GM12872 (cell line): ENCODE measurements at regions not wholly inside any gene's neighbourhood (a gene's known extent, or its start where the extent isn't known, plus 50 kb on each side); places are given as distances from the start of the nearest gene placed in this dataset.

Source experiments
- TF ChIP-seq, protein P1 (sequence below): IDR thresholded peaks from 3 replicates; pipeline ENCODE4 v1.5.1; 2011; ENCODE audit warnings: low read depth, mild to moderate bottlenecking, low read length, moderate library complexity; ENCODE audit not compliant: insufficient read depth

DNA sequence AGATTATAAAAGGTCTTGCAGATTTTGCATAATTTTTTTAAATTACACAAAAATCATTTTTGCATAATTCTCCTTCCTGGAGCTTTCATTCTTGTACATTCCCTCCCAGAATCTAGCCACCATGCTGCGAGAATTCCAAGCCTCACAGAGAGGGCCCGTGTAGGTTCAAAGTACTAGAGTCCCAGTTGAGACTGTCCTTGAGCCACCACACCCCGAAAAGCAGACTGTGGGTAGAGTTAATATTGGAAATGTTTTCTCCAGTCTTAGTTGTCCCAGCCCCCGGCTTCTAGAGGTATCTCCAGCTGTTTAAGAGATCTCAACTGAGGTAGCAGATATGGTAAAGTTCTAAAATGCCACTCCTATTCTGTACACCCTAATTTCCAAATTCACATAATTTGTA, 407.3 kb upstream of the ANO3 start:
- TF ChIP-seq, protein P1, sequence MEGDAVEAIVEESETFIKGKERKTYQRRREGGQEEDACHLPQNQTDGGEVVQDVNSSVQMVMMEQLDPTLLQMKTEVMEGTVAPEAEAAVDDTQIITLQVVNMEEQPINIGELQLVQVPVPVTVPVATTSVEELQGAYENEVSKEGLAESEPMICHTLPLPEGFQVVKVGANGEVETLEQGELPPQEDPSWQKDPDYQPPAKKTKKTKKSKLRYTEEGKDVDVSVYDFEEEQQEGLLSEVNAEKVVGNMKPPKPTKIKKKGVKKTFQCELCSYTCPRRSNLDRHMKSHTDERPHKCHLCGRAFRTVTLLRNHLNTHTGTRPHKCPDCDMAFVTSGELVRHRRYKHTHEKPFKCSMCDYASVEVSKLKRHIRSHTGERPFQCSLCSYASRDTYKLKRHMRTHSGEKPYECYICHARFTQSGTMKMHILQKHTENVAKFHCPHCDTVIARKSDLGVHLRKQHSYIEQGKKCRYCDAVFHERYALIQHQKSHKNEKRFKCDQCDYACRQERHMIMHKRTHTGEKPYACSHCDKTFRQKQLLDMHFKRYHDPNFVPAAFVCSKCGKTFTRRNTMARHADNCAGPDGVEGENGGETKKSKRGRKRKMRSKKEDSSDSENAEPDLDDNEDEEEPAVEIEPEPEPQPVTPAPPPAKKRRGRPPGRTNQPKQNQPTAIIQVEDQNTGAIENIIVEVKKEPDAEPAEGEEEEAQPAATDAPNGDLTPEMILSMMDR, result no peak

DNA sequence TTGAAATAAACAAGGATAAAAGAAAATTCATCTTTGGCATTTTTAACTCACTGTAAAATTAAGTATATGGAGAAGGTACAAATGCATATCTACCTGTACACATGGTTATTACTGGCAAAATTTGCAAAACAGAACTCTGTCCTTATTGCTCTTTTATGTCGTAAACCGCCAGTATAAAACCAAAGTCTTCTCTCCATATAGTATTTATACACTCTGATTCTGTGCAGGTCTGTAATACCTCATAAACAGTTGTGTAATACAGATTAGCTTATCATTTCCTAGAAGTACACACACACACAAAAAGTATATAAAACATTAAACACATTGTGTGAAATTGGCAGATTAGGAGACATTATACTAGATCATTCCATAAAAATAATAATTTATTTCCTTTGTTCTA, 406.6 kb upstream of the ANO3 start:
- TF ChIP-seq, protein P1, result no peak

DNA sequence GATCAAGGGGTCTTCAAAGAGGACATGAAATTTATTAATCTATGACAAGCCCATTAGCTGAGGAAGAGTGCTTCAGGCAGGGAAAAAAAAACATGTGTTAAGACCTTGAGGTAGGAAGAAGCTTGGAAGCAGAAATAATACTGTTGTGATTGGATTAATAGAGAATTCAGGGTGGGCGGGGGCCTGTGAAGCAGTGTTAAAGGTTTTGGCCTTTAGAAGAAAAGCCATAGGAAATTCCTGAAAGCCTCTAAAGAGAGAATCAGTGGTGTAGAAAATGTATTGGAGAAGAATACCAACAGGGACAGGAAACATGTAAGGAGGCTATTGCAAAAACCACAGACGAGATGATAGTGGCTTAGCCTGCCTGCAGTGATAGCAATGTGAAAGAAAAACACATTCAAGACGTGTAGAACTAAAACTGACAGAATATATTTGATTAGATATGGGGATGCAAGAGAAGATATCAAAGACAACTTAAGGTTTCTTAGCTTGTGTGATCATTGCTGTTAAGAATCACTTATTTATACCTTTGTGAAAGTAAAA, 404.4 kb upstream of the ANO3 start:
- TF ChIP-seq, protein P1, result no peak

DNA sequence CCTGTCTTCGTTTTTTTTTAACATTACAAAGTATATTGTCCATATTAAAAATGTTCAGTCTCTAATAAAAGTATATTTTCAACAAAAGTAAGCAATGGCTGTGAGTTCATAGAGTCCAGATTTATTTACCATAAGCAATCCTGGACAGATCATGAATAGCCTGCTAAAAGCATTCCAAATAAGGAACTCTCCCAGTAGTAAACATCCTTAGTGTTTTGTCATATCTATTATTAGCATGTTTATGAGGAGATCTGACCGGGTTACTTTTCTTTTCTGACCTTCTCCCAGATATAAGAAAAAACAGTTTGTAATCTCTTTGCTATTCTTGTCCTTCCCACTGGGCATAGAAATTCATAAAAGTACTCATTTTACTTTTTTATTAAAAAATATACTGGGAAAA, 403.9 kb upstream of the ANO3 start:
- TF ChIP-seq, protein P1, result no peak

DNA sequence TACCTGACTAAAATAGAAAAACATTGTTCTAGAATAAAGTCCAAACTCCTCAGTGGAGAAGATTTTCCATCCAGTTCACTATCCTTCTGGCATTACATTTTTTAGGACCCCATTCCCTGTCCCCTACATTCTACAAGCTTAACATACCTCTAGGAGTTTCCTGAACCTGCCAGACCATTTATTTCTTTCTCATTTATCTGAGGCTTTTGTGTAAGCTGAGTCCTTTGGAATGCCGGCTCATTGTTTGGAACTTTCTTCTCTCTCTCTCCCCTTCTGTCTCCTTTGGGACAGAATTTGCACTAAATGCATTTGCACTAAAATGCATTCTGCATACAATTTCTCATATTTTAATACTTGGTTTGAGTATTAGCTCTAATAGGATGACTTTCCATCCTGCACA, 393.0 kb upstream of the ANO3 start:
- TF ChIP-seq, protein P1, result no peak

DNA sequence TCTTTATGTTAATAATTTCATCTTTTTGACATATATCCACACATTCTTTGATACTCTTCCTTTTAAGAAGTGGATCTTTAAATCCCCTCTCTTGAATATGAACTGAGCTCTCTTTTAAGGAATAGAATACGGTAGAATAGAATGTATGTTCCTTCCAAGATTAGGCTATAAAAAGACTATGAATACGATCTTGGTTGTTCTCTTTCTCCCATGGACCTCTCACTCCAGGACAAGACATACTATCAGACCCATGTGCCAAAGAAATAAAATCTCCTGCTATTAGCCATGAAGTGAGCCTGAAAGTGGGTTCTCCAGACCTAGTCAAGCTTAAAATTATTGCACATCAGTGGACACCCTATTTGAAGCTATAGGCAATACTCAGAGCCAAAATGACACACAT, 392.2 kb upstream of the ANO3 start:
- TF ChIP-seq, protein P1, result no peak

DNA sequence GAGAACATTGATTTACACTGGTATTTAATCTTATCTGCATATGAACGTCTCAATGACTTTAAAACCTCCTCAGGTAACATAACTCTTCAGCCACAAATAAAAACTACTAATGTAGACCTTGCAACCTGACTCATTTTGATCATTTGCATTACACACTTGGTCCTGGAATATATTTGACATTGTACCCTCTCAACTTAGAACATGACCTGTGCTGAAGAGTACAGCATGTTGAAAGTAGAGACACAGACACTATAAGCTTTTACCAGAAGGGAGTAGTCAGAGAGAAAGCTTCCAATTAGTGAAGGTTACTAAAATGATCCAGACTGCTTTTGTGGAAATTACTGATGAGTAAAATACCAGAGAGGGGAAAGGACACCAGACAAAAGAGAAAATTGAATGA, 390.6 kb upstream of the ANO3 start:
- TF ChIP-seq, protein P1, result no peak
